NCI-H2196 treated with DMSO at 0.1 percent for 48 hours (cell line): ENCODE measurements at regions not wholly inside any gene's neighbourhood (a gene's known extent, or its start where the extent isn't known, plus 50 kb on each side); places are given as distances from the start of the nearest gene placed in this dataset.
"Not testable (repeated sequence)": the region's sequence is repeated elsewhere in the genome, so short reads cannot be mapped to it uniquely, and the experiment has no call there.

ENCODE experiments used
- DNase-seq: peaks from one replicate; lab custom pipeline; 2025; ENCODE audit not compliant: unreplicated experiment; lab: John Stamatoyannopoulos, UW

- no peak for DNase-seq
Observed at GRCh38 chr6:137968901-137969300, 101.8 kb downstream of the TNFAIP3 start.

- no peak for DNase-seq
Observed at GRCh38 chr6:137969874-137970273, 102.8 kb downstream of the TNFAIP3 start.

DNA sequence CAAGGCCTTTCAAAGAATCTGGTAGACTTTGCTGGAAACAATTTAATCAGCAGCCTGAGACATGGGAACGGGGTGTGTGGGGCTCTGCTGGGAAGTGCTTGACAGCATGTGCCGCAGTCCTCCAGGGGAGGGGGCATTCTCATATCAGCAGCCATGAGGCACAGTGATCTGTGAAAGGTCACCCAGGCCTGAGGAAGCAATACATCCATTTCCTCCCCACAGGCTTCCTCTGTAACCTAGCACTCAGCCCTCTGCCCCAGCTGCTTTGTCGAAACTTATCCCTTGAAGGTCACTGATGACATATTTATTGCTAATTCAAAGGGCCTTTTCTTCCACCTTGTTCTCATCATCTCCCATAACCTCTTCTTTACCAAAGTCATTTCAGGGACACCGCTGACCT, 103.3 kb downstream of the TNFAIP3 start:
- no peak for DNase-seq

GRCh38 chr6:137973201-137973600, 106.1 kb downstream of the TNFAIP3 start:
- DNase-seq = no peak

DNA sequence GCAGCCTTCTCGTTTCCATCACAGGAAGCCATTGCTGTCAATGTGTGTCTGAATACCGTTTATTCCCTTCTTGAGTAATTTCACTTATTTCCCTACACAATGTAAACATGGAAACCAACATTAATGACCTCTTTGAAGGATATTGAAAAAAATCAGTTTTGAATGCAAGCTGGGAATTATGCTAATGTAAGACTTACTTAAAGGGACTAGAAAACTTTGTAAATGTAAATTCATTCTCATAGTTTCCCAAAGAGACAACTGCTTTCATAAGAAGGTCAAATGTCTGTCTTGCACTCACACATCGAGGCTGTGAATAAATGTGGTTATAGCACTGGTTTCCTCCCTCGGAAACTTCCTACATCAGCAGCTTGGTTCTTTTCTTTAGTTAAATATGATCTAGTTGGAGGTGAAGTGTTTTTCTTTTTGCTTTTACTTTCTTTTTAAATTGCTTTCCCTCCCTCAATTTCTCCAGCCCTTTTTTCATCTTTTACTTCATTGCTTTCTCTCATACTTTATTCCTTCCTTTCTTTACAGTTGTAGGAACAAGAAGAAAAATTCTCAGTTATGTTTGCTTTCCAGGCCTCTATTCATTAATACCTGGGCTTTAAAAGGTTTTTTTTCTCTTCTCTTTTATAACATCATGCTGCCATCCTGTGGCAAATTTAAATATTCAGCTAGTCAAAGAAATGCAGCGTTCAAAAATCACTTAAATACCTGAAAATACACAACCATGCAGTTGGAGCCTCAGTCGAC, 108.3 kb downstream of the TNFAIP3 start:
- DNase-seq = peak; percentile 25

GRCh38 chr6:137976430-137976829, 109.4 kb downstream of the TNFAIP3 start:
- no peak for DNase-seq

GRCh38 chr6:137977206-137977605, 110.1 kb downstream of the TNFAIP3 start:
- DNase-seq = no peak

- no peak for DNase-seq
Observed at GRCh38 chr6:137977814-137978213, 110.8 kb downstream of the TNFAIP3 start.

GRCh38 chr6:137978252-137978896, 111.3 kb downstream of the TNFAIP3 start:
- DNase-seq = no peak

DNA sequence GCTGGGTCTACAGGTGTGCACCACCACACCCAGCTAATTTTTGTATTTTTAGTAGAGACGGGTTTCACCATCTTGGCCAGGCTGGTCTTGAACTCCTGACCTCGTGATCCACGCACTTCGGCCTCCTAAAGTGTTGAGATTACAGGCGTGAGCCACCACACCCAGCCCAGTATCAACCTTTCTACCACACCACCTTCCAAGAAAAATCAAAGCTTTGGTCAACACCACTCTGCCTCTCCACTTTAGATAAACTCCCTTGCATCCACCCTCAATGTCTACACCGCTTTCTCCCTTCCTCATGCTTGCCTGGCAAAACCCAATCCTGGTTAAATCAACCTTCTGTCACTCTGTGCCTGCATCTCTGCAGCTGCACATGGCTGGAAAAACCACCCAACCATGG, 112.2 kb downstream of the TNFAIP3 start:
- DNase-seq = not testable (repeated sequence)

GRCh38 chr6:137980777-137981176, 113.7 kb downstream of the TNFAIP3 start:
- no peak for DNase-seq

- no peak for DNase-seq
Observed at GRCh38 chr6:137981758-137982157, 114.7 kb downstream of the TNFAIP3 start.

GRCh38 chr6:137982418-137983189, 115.5 kb downstream of the TNFAIP3 start:
- DNase-seq = no peak

DNA sequence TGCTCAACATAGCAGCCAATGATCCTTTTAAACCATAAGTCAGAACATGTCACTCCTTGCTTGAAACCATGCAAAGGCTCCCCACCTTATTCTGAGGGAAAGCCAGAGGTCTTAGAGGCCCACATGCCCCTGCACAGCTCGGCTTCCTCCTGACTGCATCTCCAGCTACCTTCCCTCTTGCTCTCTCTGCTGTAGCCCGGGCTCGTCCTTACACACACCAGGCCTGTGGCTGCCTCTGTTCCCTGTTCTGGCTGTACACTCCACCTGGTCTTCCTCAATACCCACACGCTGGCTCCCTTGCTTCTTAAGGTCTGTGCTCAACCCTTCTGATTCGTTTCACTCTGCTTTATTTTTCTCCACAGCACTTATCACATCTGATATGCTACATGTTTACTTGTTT, 116.2 kb downstream of the TNFAIP3 start:
- no peak for DNase-seq

DNA sequence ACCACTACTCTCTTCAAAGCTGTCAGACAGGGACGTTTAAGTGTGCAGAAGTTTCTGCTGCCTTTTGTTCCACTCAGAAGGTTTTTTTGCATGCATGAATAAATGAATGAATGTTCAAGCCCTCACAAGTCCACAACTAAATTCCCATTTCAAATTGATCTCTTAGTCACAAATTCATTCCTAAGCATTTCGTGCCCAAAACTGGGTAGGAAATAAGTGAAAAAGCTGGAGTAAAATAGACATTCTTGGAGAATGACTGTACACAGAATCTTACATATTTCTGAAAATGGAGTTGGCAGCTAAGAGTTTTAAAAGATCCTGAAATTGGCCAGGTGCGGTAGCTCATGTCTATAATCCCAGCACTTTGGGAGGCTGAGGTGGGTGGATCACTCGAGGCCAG, 117.6 kb downstream of the PERP start:
- no peak for DNase-seq

- no peak for DNase-seq
Observed at GRCh38 chr6:137995371-137995770, 111.8 kb downstream of the PERP start.

DNA sequence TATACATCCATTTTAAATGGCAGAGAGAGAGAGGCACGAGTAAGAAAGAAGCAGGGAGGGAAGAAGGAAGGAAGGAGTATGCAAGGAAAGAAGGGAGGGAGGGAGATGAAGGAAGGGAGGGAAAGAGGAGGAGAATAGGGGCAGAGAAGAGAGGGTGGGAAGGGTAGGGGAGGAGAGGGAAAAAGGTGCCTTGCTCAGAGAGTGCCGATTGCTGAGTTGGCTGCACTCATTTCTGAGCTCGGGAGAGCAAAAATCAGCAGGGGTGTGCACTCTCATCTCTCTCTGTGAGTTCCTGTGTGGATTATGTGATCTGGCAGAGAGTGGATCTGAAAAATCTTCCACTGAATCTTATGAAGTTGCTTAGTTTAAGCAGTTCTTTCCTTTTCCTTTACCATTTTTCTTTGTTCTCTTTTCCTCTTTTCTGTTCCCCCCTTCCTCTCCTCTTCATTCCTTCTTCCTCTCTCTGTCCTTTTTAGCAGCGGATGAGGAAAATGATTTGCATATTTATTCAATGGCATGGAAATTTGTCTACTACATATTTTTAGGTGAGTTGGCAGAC, 108.7 kb downstream of the PERP start:
- DNase-seq = no peak

- DNase-seq = no peak
Observed at GRCh38 chr6:137999815-138000214, 107.4 kb downstream of the PERP start.

DNA sequence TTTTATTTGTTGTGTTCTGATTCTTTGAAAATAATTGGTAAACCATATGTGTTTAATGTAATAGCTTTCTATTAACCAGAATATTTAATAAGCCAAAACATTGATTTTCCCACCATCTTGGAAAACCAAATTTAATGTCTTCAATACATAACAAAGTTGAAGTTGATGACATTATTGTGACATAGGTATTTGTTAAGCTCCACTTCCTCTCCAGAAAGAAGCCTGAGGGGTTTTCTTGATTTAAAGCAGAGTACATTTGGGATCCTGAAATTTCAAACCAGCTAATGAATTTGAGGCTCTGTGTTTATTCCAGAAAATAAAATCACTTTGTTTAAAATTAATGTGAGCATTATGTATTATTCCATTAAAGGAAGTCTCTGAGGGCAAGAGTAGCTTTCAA, 106.3 kb downstream of the PERP start:
- no peak for DNase-seq

GRCh38 chr6:138001750-138002349, 105.4 kb downstream of the PERP start:
- DNase-seq = peak; percentile 39
